Pancreas (tissue), 10 donors: ENCODE measurements at regions not wholly inside any gene's neighbourhood (a gene's known extent, or its start where the extent isn't known, plus 50 kb on each side); places are given as distances from the start of the nearest gene placed in this dataset.
A peak's percentile ranks its signal among the peaks of the same experiment; 100 is the strongest.
"Not testable (repeated sequence)": the region's sequence is repeated elsewhere in the genome, so short reads cannot be mapped to it uniquely, and the experiment has no call there.

Source experiments
- ATAC-seq, 4 donors: fragments of 200-7000 bp; cut with Tn5 transposase; one replicate each; pipeline versions ENCODE4 v1.8.0 to v1.9.1; 2020; ENCODE audit warnings: mild to moderate bottlenecking in 4 of 4, moderate library complexity in 4 of 4
- DNase-seq, 6 donors: peaks; one replicate each; pipeline ENCODE4 v3.0.0-alpha.2; 2020
- FAIRE-seq: peaks from 2 replicates; lab custom pipeline; 2012; peaks lifted over from hg19 to GRCh38; lab: Jason Lieb, UNC
- H3K27ac ChIP-seq, 4 donors: fragments of 200-600 bp; sonication (generic); 1 replicate in 3 of 4; 2 replicates in 1 of 4; pipeline versions ENCODE4 v1.5.0 to v1.8.0; 2020
- H3K27me3 ChIP-seq, 4 donors: fragments of 200-600 bp; one replicate each; pipeline ENCODE4 v1.8.0; 2021
- H3K36me3 ChIP-seq, 3 donors: fragments of 200-600 bp; sonication (generic) in 1 of 3; one replicate each; pipeline versions ENCODE4 v1.5.0 to v1.8.0; 2020 to 2021
- H3K4me1 ChIP-seq, 3 donors: fragments of 200-600 bp; one replicate each; pipeline ENCODE4 v1.8.0; 2021
- H3K4me3 ChIP-seq, 4 donors: fragments of 200-600 bp; sonication (generic) in 2 of 4; one replicate each; pipeline versions ENCODE4 v1.5.0 to v1.8.0; 2020 to 2021
- H3K9me3 ChIP-seq, 4 donors: fragments of 200-600 bp; one replicate each; pipeline ENCODE4 v1.8.0; 2021
- WGBS, 2 donors: extraction: QIAGEN DNeasy Blood & Tissue Kit; methylation state at CpG; one replicate each; pipeline ENCODE4 v1.1.7; 2013; 5-methylcytosine and 5-hydroxymethylcytosine counted together
- intact Hi-C, 3 donors: fragments of 100-400 bp; cut with DNase I; formaldehyde crosslinking; loops; one replicate each; pipeline versions ENCODE4 v1.11.1 to v1.14.2; 2022
- TF ChIP-seq, protein P1 (sequence below), 4 donors: fragments of 200-600 bp; sonication (generic) in 3 of 4; IDR thresholded peaks; one replicate each; pipeline versions ENCODE4 v1.5.0 to v1.8.0; 2021; ENCODE audit warnings: antibody characterized with exemption in 4 of 4
- donor health status: healthy with polysubstance abuse.
- donor health status: DM: no; HTN: no; CAD: no; lungs with moderate emphysema.
- donor health status: DM: no; HTN: no; CAD: no.
- donor health status: control.
- donor health status: control.
- donor health status: Bipolar disorder and iron deficiency.
- donor health status: DM: yes; HTN: yes; CAD: no.
- donor health status: DM: no; HTN: no; CAD: no.
- donor health status: DM: no; HTN: no; CAD: no.
- donor health status: DM: yes; HTN: yes; CAD: no.

DNA sequence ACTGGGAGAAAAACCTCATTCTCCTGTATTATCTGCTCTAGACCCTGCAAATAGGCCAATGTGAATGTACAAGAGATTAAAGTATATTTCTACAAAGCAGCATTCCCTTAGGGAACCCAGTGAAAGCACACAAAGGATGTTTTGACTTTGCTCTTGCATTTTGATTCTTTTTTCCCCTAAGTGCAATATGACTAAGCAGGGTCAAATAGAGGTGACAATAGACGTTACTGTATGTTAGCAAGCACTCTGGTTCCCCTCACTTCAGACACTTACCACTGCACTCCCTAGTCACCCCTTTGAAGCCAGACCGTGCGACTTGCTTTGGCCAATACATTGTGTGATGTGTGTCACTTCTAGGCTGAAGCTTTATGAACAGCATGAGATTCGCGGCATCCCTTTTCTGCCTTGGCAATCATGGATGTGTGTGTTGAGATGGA is 209.7 kb downstream of the RHOU start:
- no peaks in the 10 kb centered on the region for H3K27me3 ChIP-seq
- WGBS, 2 donors: 84 to 87% methylated on average over 5 of the region's 5 CpGs
- no peaks in the 10 kb centered on the region for H3K36me3 ChIP-seq
- H3K4me3 ChIP-seq: no peak overlapping the region
- FAIRE-seq (no peak), ATAC-seq (peak in 1 of 4 donors; percentile 37), DNase-seq (no peak)
- H3K9me3 ChIP-seq: no peaks in the 10 kb centered on the region
- H3K27ac ChIP-seq: no peak overlapping the region
- intact Hi-C loops: no loop called here
- H3K4me1 ChIP-seq: no peaks in the 10 kb centered on the region
- TF ChIP-seq, protein P1, sequence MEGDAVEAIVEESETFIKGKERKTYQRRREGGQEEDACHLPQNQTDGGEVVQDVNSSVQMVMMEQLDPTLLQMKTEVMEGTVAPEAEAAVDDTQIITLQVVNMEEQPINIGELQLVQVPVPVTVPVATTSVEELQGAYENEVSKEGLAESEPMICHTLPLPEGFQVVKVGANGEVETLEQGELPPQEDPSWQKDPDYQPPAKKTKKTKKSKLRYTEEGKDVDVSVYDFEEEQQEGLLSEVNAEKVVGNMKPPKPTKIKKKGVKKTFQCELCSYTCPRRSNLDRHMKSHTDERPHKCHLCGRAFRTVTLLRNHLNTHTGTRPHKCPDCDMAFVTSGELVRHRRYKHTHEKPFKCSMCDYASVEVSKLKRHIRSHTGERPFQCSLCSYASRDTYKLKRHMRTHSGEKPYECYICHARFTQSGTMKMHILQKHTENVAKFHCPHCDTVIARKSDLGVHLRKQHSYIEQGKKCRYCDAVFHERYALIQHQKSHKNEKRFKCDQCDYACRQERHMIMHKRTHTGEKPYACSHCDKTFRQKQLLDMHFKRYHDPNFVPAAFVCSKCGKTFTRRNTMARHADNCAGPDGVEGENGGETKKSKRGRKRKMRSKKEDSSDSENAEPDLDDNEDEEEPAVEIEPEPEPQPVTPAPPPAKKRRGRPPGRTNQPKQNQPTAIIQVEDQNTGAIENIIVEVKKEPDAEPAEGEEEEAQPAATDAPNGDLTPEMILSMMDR (IDR thresholded peaks at IDR 0.05): no peak

DNA sequence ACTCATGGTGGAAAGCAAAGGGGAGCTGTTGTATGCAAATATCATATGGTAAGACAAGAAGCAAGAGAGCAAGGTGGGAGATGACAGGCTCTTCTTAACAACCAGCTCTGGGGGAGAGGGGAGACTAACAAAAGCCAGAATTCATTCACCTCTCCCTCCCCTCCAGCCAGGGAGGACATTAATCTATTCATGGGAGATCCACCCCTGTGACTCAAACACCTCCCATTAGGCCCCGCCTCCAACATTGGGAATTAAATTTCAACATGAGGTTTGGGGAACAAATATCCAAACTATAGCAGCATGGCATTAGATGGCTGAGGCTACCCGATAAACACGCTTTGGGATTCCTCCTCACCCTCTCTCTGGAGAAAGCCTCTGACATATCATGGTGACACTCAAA is 210.6 kb downstream of the RHOU start:
- WGBS, 2 donors: 91 to 100% methylated on average over 3 of the region's 3 CpGs
- H3K4me3 ChIP-seq: no peak overlapping the region
- H3K9me3 ChIP-seq: no peaks in the 10 kb centered on the region
- DNase-seq: no peak
- no peak for FAIRE-seq
- ATAC-seq: no peak
- no peaks in the 10 kb centered on the region for H3K27me3 ChIP-seq
- intact Hi-C loops: no loop called here
- H3K4me1 ChIP-seq: no peaks in the 10 kb centered on the region
- no peak overlapping the region for H3K27ac ChIP-seq
- TF ChIP-seq, protein P1 (IDR thresholded peaks at IDR 0.05): no peak
- H3K36me3 ChIP-seq: no peaks in the 10 kb centered on the region

GRCh38 chr1:228949617-228950016 is 214.3 kb downstream of the RHOU start:
- H3K9me3 ChIP-seq, H3K4me1 ChIP-seq, H3K4me3 ChIP-seq, DNase-seq, FAIRE-seq, intact Hi-C loops, H3K27ac ChIP-seq, H3K27me3 ChIP-seq, H3K36me3 ChIP-seq, ATAC-seq: not testable (repeated sequence)
- 82 to 87% methylated on average over 9 of the region's 9 CpGs for WGBS, 2 donors

DNA sequence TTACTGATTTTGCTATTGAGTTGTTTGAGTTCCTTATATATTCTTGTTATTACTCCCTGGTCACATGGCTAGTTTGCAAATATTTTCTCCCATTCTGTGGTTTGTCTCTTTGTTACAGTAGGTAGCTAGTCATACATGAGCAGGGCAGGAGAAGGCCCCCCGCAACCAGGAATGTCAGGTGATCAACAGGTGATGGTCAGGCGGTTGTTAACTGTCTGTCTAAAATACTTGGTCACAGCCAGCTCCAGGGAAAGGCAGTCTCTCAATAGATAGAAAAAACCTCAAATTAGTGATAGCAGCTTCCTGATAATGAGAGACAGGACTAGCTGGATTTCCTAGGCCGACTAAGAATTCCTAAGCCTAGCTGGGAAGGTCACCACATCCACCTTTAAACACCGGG is 217.9 kb downstream of the RHOU start:
- no peak for ATAC-seq
- H3K9me3 ChIP-seq: no peaks in the 10 kb centered on the region
- H3K4me3 ChIP-seq: no peak overlapping the region
- FAIRE-seq: no peak
- TF ChIP-seq, protein P1 (IDR thresholded peaks at IDR 0.05): no peak
- H3K27me3 ChIP-seq: no peaks in the 10 kb centered on the region
- H3K4me1 ChIP-seq: no peaks in the 10 kb centered on the region
- intact Hi-C loops: no loop called here
- DNase-seq: no peak
- no peaks in the 10 kb centered on the region for H3K36me3 ChIP-seq
- WGBS, 2 donors: 74 to 82% methylated on average over 4 of the region's 4 CpGs
- H3K27ac ChIP-seq: no peak overlapping the region

DNA sequence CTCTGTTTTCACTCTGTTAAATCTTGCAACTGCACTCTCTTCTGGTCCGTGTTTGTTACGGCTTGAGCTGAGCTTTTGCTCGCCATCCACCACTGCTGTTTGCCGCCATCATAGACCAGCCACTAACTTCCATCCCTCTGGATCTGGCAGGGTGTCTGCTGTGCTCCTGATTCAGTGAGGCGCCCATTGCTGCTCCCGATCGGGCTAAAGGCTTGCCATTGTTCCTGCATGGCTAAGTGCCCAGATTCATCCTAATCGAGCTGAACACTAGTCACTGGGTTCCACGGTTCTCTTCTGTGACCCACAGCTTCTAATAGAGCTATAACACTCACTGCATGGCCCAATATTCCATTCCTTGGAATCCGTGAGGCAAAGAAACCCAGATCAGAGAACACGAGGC is 218.5 kb downstream of the RHOU start:
- H3K9me3 ChIP-seq, ATAC-seq, H3K36me3 ChIP-seq, H3K4me3 ChIP-seq, intact Hi-C loops, FAIRE-seq, H3K27me3 ChIP-seq, H3K27ac ChIP-seq, H3K4me1 ChIP-seq, DNase-seq: not testable (repeated sequence)
- 80 to 87% methylated on average over 11 of the region's 11 CpGs for WGBS, 2 donors

DNA sequence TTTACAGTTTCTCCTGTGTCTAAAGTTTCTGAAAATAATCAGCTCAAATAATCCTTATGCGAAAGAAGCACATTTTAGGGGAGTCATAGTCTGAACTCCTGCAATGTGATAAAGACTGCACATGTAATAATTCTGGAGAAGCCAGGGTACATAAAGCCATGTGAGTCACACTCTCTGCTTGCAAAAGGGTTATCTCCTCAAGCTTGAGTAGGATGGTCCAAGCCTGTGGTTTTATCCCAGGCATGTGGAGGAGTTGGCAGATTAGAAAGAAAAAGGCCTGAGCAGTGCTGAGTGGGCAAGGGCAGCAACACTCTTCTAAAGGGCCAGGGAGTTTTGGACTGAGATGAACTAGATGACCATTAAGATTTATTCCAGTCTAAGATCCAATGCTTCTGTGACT is 220.4 kb downstream of the RHOU start:
- no peaks in the 10 kb centered on the region for H3K36me3 ChIP-seq
- TF ChIP-seq, protein P1 (IDR thresholded peaks at IDR 0.05): no peak
- FAIRE-seq (no peak), DNase-seq (no peak), ATAC-seq (peak in 1 of 4 donors; percentile 44)
- H3K27ac ChIP-seq: no peak overlapping the region
- H3K4me3 ChIP-seq: no peak overlapping the region
- H3K4me1 ChIP-seq: no peaks in the 10 kb centered on the region
- no peaks in the 10 kb centered on the region for H3K27me3 ChIP-seq
- intact Hi-C loops: no loop called here
- WGBS, 2 donors: 93 to 98% methylated on average over 1 of the region's 1 CpG
- H3K9me3 ChIP-seq: no peaks in the 10 kb centered on the region
